Body of pancreas (tissue), 4 donors: ENCODE measurements at regions not wholly inside any gene's neighbourhood (a gene's known extent, or its start where the extent isn't known, plus 50 kb on each side); places are given as distances from the start of the nearest gene placed in this dataset.
"Not testable (repeated sequence)": the region's sequence is repeated elsewhere in the genome, so short reads cannot be mapped to it uniquely, and the experiment has no call there.

Experiments used
- ATAC-seq: fragments of 150-250 bp; one replicate; pipeline ENCODE4 v1.9.1; 2016
- DNase-seq, 4 donors: peaks; one replicate each; pipeline ENCODE4 v3.0.0-alpha.2; 2019
- H3K27ac ChIP-seq, 4 donors: fragments of 200-600 bp; sonication (generic); 1 replicate in 3 of 4; 2 replicates in 1 of 4; pipeline versions ENCODE4 v1.5.1 to v1.6.1; 2016 to 2019; ENCODE audit warnings: mild to moderate bottlenecking in 1 of 4, mixed read lengths in 1 of 4, moderate library complexity in 1 of 4
- H3K27me3 ChIP-seq, 2 donors: fragments of 200-600 bp; sonication (generic); one replicate each; pipeline ENCODE4 v1.6.0; 2016; ENCODE audit warnings: mild to moderate bottlenecking in 1 of 2
- H3K36me3 ChIP-seq, 2 donors: fragments of 200-600 bp; sonication (generic); replicated peaks in 1 of 2; 2 replicates each; pipeline ENCODE4 v1.5.1; 2016; ENCODE audit warnings: low read depth in 2 of 2; ENCODE audit not compliant: insufficient read depth in 1 of 2
- H3K4me1 ChIP-seq: fragments of 200-600 bp; sonication (generic); one replicate; pipeline ENCODE4 v1.6.0; 2016
- H3K4me3 ChIP-seq, 2 donors: fragments of 200-600 bp; sonication (generic); 1 replicate in 1 of 2; 2 replicates in 1 of 2; pipeline ENCODE4 v1.5.1; 2016 to 2019
- H3K9me3 ChIP-seq, 3 donors: fragments of 200-600 bp; sonication (generic); 1 replicate in 2 of 3; 2 replicates in 1 of 3; pipeline ENCODE4 v1.5.1; 2016
- CTCF ChIP-seq, 7 experiments: fragments of 450-650 bp in 4 of 7; fragments of 200-600 bp in 3 of 7; sonication (generic) in 3 of 7; IDR thresholded peaks; one replicate each; pipeline ENCODE4 v1.5.1; 2016 to 2019; ENCODE audit warnings: antibody characterized with exemption in 7 of 7
- POLR2A ChIP-seq, 3 donors: fragments of 450-650 bp; IDR thresholded peaks; one replicate each; pipeline ENCODE4 v1.6.1; 2016; ENCODE audit warnings: antibody characterized with exemption in 3 of 3, mild to moderate bottlenecking in 2 of 3
- WGBS, 2 donors: methylation state at CpG; one replicate each; pipeline ENCODE4 v1.1.5; 2017; 5-methylcytosine and 5-hydroxymethylcytosine counted together
- intact Hi-C: fragments of 100-400 bp; cut with DNase I; formaldehyde crosslinking; loops from one replicate; pipeline ENCODE4 v1.15.1; 2023

- Histone ChIP-seq H3K9me3 (no peaks in the 10 kb centered on the region), H3K36me3 (no peaks in the 10 kb centered on the region), H3K27me3 (no peaks in the 10 kb centered on the region), H3K4me1 (no peaks in the 10 kb centered on the region), H3K27ac (no peak overlapping the region), H3K4me3 (no peak overlapping the region)
- ATAC-seq = no peak
- WGBS, 2 donors = 77 to 91% methylated on average over 5 of the region's 5 CpGs
- no peak for DNase-seq
- intact Hi-C loops = no loop called here
- TF ChIP-seq POLR2A (IDR thresholded peaks at IDR 0.05) = no peak
- no peak for TF ChIP-seq CTCF (IDR thresholded peaks at IDR 0.05)
Observed at GRCh38 chr6:125446011-125446410, 144.2 kb upstream of the HDDC2 start.

GRCh38 chr6:125451750-125452149 lies 150.0 kb upstream of the HDDC2 start:
- intact Hi-C loops = no loop called here
- WGBS, 2 donors = 31 to 36% methylated on average over 2 of the region's 2 CpGs

GRCh38 chr6:125453516-125453915 lies 151.7 kb upstream of the HDDC2 start:
- TF ChIP-seq POLR2A (IDR thresholded peaks at IDR 0.05) (no peak), CTCF (IDR thresholded peaks at IDR 0.05) (no peak)
- Histone ChIP-seq H3K27me3 (no peaks in the 10 kb centered on the region), H3K9me3 (peaks cover 0 to 22% (median 0%) of the 10 kb centered on the region in 3 donors), H3K4me1 (no peaks in the 10 kb centered on the region), H3K27ac (no peak overlapping the region), H3K36me3 (no peaks in the 10 kb centered on the region), H3K4me3 (no peak overlapping the region)
- WGBS, 2 donors = 59 to 70% methylated on average over 4 of the region's 4 CpGs
- intact Hi-C loops = no loop called here
- DNase-seq (no peak), ATAC-seq (no peak)

More at GRCh38 chr6:125451750-125452149, 150.0 kb upstream of the HDDC2 start:
- H3K36me3 ChIP-seq = no peaks in the 10 kb centered on the region
- TF ChIP-seq POLR2A (IDR thresholded peaks at IDR 0.05) (no peak), CTCF (IDR thresholded peaks at IDR 0.05) (no peak)
- DNase-seq (no peak), ATAC-seq (no peak)
- H3K4me1 ChIP-seq = no peaks in the 10 kb centered on the region
- H3K27me3 ChIP-seq = no peaks in the 10 kb centered on the region
- no peak overlapping the region for H3K27ac ChIP-seq
- H3K4me3 ChIP-seq = no peak overlapping the region
- peaks cover 0 to 19% (median 0%) of the 10 kb centered on the region in 3 donors for H3K9me3 ChIP-seq

GRCh38 chr6:125454351-125454750 lies 152.6 kb upstream of the HDDC2 start:
- 75 to 82% methylated on average over 1 of the region's 1 CpG for WGBS, 2 donors
- Histone ChIP-seq H3K9me3 (peaks cover 0 to 22% (median 0%) of the 10 kb centered on the region in 3 donors), H3K4me3 (no peak overlapping the region), H3K27ac (no peak overlapping the region), H3K4me1 (no peaks in the 10 kb centered on the region), H3K36me3 (no peaks in the 10 kb centered on the region), H3K27me3 (no peaks in the 10 kb centered on the region)
- intact Hi-C loops = no loop called here
- TF ChIP-seq POLR2A (IDR thresholded peaks at IDR 0.05) (no peak), CTCF (IDR thresholded peaks at IDR 0.05) (no peak)
- DNase-seq (no peak), ATAC-seq (no peak)

GRCh38 chr6:125458493-125458892 lies 156.7 kb upstream of the HDDC2 start:
- H3K9me3 ChIP-seq = peaks cover 0 to 14% (median 0%) of the 10 kb centered on the region in 3 donors
- intact Hi-C loops, H3K36me3 ChIP-seq, ATAC-seq, H3K27me3 ChIP-seq, DNase-seq, H3K4me1 ChIP-seq, H3K4me3 ChIP-seq, H3K27ac ChIP-seq: not testable (repeated sequence)
- WGBS, 2 donors = 78 to 88% methylated on average over 1 of the region's 1 CpG

- H3K4me1 ChIP-seq, intact Hi-C loops, H3K4me3 ChIP-seq, ATAC-seq, H3K27ac ChIP-seq, H3K27me3 ChIP-seq, DNase-seq, H3K9me3 ChIP-seq, H3K36me3 ChIP-seq: not testable (repeated sequence)
- 75 to 93% methylated on average over 1 of the region's 1 CpG for WGBS, 2 donors
Observed at GRCh38 chr6:125465332-125465731, 163.6 kb upstream of the HDDC2 start.
